ENCODE measurements at regions not wholly inside any gene's neighbourhood (a gene's known extent, or its start where the extent isn't known, plus 50 kb on each side); places are given as distances from the start of the nearest gene placed in this dataset.

- no peak for TF ChIP-seq CTCF (conservative IDR thresholded peaks at IDR 0.05)
- no peak for TF ChIP-seq ZFX (IDR thresholded peaks at IDR 0.05)
Measured at GRCh38 chr11:103586756-103587155, 449.7 kb upstream of the DDI1 start.
